ENCODE measurements at regions not wholly inside any gene's neighbourhood (a gene's known extent, or its start where the extent isn't known, plus 50 kb on each side); places are given as distances from the start of the nearest gene placed in this dataset.

GRCh38 chr17:53313746-53314145, 509.0 kb upstream of the KIF2B start:
- Histone ChIP-seq H3K27ac (ENCODE audit: poor library complexity, severe bottlenecking) (no peak overlapping the region), H3K36me3 (ENCODE audit: low read depth) (no peaks in the 10 kb centered on the region), H3K4me3 (ENCODE audit: severe bottlenecking) (no peak overlapping the region), H3K9me3 (ENCODE audit: severe bottlenecking) (no peaks in the 10 kb centered on the region), H3K27me3 (ENCODE audit: insufficient read depth, poor library complexity, severe bottlenecking) (no peaks in the 10 kb centered on the region), H3K4me1 (ENCODE audit: insufficient read depth, poor library complexity, severe bottlenecking) (no peaks in the 10 kb centered on the region)
- DNase-seq (ENCODE audit: low spot score) (no peak), ATAC-seq (ENCODE audit: low read depth) (peak; percentile 70; the same call in 2 of the 3 replicates)
- TF ChIP-seq, protein P1, sequence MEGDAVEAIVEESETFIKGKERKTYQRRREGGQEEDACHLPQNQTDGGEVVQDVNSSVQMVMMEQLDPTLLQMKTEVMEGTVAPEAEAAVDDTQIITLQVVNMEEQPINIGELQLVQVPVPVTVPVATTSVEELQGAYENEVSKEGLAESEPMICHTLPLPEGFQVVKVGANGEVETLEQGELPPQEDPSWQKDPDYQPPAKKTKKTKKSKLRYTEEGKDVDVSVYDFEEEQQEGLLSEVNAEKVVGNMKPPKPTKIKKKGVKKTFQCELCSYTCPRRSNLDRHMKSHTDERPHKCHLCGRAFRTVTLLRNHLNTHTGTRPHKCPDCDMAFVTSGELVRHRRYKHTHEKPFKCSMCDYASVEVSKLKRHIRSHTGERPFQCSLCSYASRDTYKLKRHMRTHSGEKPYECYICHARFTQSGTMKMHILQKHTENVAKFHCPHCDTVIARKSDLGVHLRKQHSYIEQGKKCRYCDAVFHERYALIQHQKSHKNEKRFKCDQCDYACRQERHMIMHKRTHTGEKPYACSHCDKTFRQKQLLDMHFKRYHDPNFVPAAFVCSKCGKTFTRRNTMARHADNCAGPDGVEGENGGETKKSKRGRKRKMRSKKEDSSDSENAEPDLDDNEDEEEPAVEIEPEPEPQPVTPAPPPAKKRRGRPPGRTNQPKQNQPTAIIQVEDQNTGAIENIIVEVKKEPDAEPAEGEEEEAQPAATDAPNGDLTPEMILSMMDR (IDR thresholded peaks at IDR 0.05; ENCODE audit: poor library complexity, severe bottlenecking), result no peak

DNA sequence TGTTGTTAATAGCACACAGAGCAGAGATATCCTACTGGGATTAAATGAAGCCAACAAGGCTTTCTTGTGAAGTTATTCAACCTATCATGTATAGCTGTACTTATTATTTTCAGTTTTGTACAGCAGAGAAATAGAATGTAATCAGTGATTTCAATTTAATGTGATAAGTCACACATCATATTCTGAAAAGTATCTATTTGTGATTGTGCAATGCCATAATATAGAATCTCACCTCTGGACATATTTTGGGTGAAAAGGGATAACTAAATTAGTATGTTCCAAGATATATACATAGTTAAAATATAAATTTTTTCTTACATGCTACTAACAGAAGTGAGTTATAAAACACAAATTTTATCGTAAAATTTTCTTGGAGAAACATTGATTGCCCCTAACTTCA, 544.3 kb upstream of the KIF2B start:
- Histone ChIP-seq H3K4me1 (ENCODE audit: insufficient read depth, poor library complexity, severe bottlenecking) (no peaks in the 10 kb centered on the region), H3K27ac (ENCODE audit: poor library complexity, severe bottlenecking) (no peak overlapping the region), H3K9me3 (ENCODE audit: severe bottlenecking) (no peaks in the 10 kb centered on the region), H3K4me3 (ENCODE audit: severe bottlenecking) (no peak overlapping the region), H3K27me3 (ENCODE audit: insufficient read depth, poor library complexity, severe bottlenecking) (peaks cover 21% of the 10 kb centered on the region), H3K36me3 (ENCODE audit: low read depth) (no peaks in the 10 kb centered on the region)
- DNase-seq (ENCODE audit: low spot score) (no peak), ATAC-seq (ENCODE audit: low read depth) (no peak)
- TF ChIP-seq, protein P1 (IDR thresholded peaks at IDR 0.05; ENCODE audit: poor library complexity, severe bottlenecking), result no peak

GRCh38 chr17:53273126-53273525, 549.6 kb upstream of the KIF2B start:
- H3K27ac ChIP-seq (ENCODE audit: poor library complexity, severe bottlenecking), result no peak overlapping the region
- TF ChIP-seq, protein P1 (IDR thresholded peaks at IDR 0.05; ENCODE audit: poor library complexity, severe bottlenecking), result no peak
- ATAC-seq (ENCODE audit: low read depth) (no peak), DNase-seq (ENCODE audit: low spot score) (no peak)
- peaks cover 2% of the 10 kb centered on the region for H3K9me3 ChIP-seq (ENCODE audit: severe bottlenecking)
- H3K4me3 ChIP-seq (ENCODE audit: severe bottlenecking), result no peak overlapping the region
- H3K27me3 ChIP-seq (ENCODE audit: insufficient read depth, poor library complexity, severe bottlenecking), result peaks cover 21% of the 10 kb centered on the region
- no peaks in the 10 kb centered on the region for H3K36me3 ChIP-seq (ENCODE audit: low read depth)
- no peaks in the 10 kb centered on the region for H3K4me1 ChIP-seq (ENCODE audit: insufficient read depth, poor library complexity, severe bottlenecking)

- TF ChIP-seq, protein P1 (IDR thresholded peaks at IDR 0.05; ENCODE audit: poor library complexity, severe bottlenecking), result no peak
- no peak for DNase-seq (ENCODE audit: low spot score)
- no peak for ATAC-seq (ENCODE audit: low read depth)
- Histone ChIP-seq H3K4me1 (ENCODE audit: insufficient read depth, poor library complexity, severe bottlenecking) (no peaks in the 10 kb centered on the region), H3K27me3 (ENCODE audit: insufficient read depth, poor library complexity, severe bottlenecking) (peaks cover 10% of the 10 kb centered on the region), H3K27ac (ENCODE audit: poor library complexity, severe bottlenecking) (no peak overlapping the region), H3K9me3 (ENCODE audit: severe bottlenecking) (peaks cover 2% of the 10 kb centered on the region), H3K4me3 (ENCODE audit: severe bottlenecking) (no peak overlapping the region), H3K36me3 (ENCODE audit: low read depth) (no peaks in the 10 kb centered on the region)
These were observed 551.8 kb upstream of the KIF2B start for GRCh38 chr17:53270936-53271335.

DNA sequence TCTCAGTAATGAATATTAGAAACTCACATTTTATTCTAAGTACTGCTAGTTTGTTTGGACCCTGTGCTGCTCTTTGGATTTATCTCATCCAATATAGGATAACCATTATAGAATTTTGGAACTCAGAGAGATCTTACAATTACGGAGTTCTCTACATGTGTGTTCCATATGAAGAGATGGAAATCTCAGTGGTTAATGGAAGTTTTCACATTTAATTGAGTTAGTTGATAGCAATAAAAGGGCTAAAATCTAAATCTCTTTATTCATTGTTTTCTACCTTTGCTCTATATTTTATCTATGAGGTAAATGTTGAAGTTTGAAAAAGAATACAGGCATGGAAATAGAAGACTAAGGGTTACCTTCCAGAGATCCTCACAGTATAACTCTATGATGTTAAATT, 558.0 kb upstream of the KIF2B start:
- no peak for DNase-seq (ENCODE audit: low spot score)
- no peak for ATAC-seq (ENCODE audit: low read depth)
- Histone ChIP-seq H3K4me3 (ENCODE audit: severe bottlenecking) (no peak overlapping the region), H3K36me3 (ENCODE audit: low read depth) (no peaks in the 10 kb centered on the region), H3K27ac (ENCODE audit: poor library complexity, severe bottlenecking) (no peak overlapping the region), H3K27me3 (ENCODE audit: insufficient read depth, poor library complexity, severe bottlenecking) (no peaks in the 10 kb centered on the region), H3K9me3 (ENCODE audit: severe bottlenecking) (peaks cover 2% of the 10 kb centered on the region), H3K4me1 (ENCODE audit: insufficient read depth, poor library complexity, severe bottlenecking) (no peaks in the 10 kb centered on the region)
- TF ChIP-seq, protein P1 (IDR thresholded peaks at IDR 0.05; ENCODE audit: poor library complexity, severe bottlenecking), result no peak

All from RWPE2 (cell line).